RWPE1 (cell line): ENCODE measurements at regions not wholly inside any gene's neighbourhood (a gene's known extent, or its start where the extent isn't known, plus 50 kb on each side); places are given as distances from the start of the nearest gene placed in this dataset.

ENCODE experiments used
- CTCF ChIA-PET: fragments of 350-600 bp; sonication (Branson Sonifier 250); formaldehyde crosslinking; extraction: SDS; loops from one replicate; lab custom pipeline; 2021; lab: Yijun Ruan, JAX
- POLR2A ChIA-PET: fragments of 400-600 bp; formaldehyde crosslinking; extraction: SDS; loops from one replicate; lab custom pipeline; 2020; ENCODE audit warnings: antibody characterized with exemption; ENCODE audit not compliant: low non-redundant PET; lab: Yijun Ruan, JAX
- DNase-seq: peaks from one replicate; pipeline ENCODE4 v3.0.0; 2012; ENCODE audit warnings: low spot score
- H3K27ac ChIP-seq: fragments of 450-650 bp; 2 replicates; pipeline ENCODE4 v1.5.1; 2017
- TF ChIP-seq, protein P1 (sequence below): fragments of 450-650 bp; conservative IDR thresholded peaks from 2 replicates; pipeline ENCODE4 v1.5.1; 2017; ENCODE audit warnings: low read depth, mild to moderate bottlenecking

DNA sequence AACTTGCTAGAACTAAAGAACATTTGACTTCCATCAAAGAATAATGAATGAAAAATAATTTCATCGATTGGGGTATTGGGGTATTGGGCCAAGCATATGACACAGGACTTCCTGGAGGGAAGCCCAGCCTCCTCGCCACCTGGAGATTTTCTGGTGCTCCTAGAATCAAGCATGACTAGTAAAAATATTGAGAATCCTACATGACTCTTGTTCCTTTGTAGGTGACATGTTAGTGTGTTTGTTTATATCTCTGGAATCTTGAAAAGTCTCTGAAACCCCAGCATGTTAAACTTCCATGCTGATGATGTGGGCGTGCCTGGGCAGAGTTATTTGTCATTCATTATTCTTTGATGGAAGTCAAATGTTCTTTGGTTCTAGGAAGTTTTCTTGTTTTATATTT lies 90.1 kb upstream of the EPHB3 start:
- TF ChIP-seq, protein P1, sequence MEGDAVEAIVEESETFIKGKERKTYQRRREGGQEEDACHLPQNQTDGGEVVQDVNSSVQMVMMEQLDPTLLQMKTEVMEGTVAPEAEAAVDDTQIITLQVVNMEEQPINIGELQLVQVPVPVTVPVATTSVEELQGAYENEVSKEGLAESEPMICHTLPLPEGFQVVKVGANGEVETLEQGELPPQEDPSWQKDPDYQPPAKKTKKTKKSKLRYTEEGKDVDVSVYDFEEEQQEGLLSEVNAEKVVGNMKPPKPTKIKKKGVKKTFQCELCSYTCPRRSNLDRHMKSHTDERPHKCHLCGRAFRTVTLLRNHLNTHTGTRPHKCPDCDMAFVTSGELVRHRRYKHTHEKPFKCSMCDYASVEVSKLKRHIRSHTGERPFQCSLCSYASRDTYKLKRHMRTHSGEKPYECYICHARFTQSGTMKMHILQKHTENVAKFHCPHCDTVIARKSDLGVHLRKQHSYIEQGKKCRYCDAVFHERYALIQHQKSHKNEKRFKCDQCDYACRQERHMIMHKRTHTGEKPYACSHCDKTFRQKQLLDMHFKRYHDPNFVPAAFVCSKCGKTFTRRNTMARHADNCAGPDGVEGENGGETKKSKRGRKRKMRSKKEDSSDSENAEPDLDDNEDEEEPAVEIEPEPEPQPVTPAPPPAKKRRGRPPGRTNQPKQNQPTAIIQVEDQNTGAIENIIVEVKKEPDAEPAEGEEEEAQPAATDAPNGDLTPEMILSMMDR, result no peak
- ChIA-PET CTCF (interaction anchor here (0.6 kb wide), 1 partner anchor 340 kb away, joined by 3 read pairs; no protein-coding TSS in a partner anchor), POLR2A (no interaction called here)
- DNase-seq, result no peak
- no peak overlapping the region for H3K27ac ChIP-seq

DNA sequence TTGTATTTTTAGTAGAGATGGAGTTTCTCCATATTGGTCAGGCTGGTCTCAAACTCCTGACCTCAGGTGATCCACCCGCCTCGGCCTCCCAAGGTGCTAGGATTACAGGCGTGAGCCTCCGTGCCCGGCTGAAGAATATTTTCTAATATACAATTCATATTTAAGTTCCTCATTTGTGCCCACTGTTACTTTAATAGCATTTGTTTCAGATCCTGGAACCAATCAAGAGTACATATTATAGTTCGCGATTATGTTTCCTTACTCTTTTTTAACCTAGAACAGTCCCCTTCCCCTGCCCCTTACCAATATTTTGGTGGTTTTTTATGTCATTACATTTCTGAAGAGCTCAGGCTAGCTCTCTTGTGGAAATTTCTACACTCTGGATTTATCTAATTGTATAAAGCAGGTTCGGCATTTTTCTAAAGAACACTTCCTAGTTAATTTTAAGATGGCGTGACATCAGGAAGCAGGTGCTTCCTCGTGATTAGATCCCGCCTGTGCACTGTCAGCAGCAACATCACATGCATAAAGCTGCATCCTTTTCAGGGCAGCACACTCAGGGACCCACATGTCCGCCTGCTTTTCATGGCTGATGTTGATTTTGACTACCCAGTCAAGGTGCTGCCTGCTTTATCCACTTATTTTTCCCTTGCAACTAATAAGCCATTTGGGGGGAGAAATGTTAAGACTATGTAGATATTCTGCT lies 88.7 kb upstream of the EPHB3 start:
- CTCF ChIA-PET, result no interaction called here
- H3K27ac ChIP-seq, result no peak overlapping the region
- POLR2A ChIA-PET, result no interaction called here
- TF ChIP-seq, protein P1, result no peak
- DNase-seq, result no peak

DNA sequence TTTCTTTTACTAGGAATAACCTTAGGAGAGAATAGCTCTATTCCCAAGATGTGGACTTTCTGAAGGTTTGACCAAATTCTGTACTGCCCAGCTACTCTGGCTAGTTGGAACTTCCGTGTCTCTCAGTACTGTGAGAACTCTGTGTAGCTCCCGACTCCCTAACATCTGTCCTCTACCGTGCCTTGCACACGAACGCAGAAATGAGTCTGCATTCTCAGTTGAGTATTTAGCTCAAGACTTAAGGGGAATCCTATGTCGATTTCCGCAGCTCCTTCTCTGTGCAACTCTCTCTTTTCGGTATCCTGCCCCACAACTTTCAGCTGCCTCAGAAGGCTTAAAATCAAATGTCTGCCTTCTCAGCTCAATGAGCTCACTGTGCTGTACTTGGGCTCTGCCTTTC lies 86.7 kb upstream of the EPHB3 start:
- ChIA-PET CTCF (interaction anchor here (0.8 to 1.4 kb wide), 2 partner anchors 57 to 66 kb away, joined by 3 to 5 read pairs; no protein-coding TSS in a partner anchor), POLR2A (no interaction called here)
- no peak overlapping the region for H3K27ac ChIP-seq
- no peak for DNase-seq
- TF ChIP-seq, protein P1, result no peak

DNA sequence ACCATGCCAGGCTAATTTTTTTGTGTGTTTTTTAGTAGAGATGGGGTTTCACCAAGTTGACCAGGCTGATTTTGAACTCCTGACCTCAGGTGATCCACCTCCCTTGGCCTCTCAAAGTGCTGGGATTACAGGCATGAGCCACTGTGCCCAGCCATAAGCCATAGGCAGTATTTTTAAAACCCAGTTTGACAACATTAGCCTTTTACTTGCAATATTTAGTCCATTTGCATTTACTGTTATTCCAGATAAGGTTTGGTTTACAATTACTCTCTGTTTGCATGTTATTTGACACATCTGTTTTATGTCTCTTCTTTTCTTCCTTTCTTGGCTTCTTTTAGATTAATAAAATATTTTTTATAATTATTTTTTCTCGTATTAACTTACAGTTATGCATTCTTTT lies 83.6 kb upstream of the EPHB3 start:
- TF ChIP-seq, protein P1, result no peak
- POLR2A ChIA-PET, result no interaction called here
- CTCF ChIA-PET, result no interaction called here
- no peak overlapping the region for H3K27ac ChIP-seq
- DNase-seq, result no peak

DNA sequence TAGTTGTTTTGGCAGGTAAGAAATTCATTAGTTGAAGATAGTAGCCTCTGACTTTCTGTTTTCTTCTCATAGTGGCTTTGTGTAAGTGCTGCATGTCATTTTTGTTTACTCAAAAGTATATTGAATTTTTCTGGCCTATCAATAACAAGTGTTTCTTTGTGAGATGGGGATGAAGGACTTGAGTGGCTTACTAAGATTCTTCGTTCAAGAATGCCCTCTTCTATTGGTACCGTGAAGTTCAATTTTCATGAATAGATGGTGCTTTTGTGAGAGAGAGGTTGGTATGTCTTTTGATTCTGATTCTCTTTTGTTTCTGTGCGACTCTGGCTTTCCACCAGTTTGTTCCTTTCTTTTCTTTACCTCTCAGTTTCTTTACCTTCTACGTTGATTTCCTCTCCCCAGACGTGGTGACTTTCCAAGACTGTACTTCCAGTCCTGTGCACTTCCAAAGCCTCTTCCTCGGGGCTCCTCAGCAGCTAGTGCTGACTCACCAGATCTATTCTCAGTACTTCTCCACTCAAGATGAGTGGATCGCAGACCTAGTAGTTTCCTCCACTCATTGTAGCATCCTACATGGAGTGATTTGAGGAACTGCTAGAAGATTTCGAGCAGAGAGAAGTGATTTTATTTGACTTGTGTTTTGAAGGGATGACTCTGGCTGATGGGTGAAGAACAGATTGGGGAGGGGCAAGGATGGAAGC lies 82.0 kb upstream of the EPHB3 start:
- POLR2A ChIA-PET, result no interaction called here
- CTCF ChIA-PET, result no interaction called here
- DNase-seq, result no peak
- TF ChIP-seq, protein P1, result no peak
- H3K27ac ChIP-seq, result no peak overlapping the region

DNA sequence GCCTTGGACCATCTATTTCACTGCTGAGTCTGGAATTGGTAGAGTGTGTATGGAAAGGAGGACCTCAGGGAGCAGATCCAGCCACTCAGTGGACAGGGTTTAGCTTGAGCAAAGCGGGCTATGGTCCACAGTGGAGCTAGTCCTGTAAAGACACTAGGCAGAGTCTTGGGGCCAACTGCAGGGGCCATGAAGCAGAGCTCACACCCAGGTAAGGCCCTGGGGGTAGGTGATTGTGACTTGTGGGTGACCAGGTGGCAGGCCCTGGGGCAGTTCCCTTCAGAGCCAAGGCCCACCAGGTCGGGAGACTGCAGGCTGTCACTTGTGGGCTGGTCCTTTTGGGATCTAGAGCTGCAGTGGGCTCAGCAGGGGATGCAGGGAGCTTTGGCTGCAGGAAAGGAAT lies 80.8 kb upstream of the EPHB3 start:
- CTCF ChIA-PET, result interaction anchor here (0.7 to 1.0 kb wide), 2 partner anchors 33 to 63 kb away, joined by 4 read pairs; no protein-coding TSS in a partner anchor
- POLR2A ChIA-PET, result no interaction called here
- no peak for DNase-seq
- TF ChIP-seq, protein P1, result no peak
- no peak overlapping the region for H3K27ac ChIP-seq
